OCI-LY3 (cell line): ENCODE measurements at regions not wholly inside any gene's neighbourhood (a gene's known extent, or its start where the extent isn't known, plus 50 kb on each side); places are given as distances from the start of the nearest gene placed in this dataset.

Experiments used
- H2AFZ ChIP-seq: fragments of 200-600, 300-600 bp; shearing (Covaris generic); 2 replicates; pipeline ENCODE4 v1.6.0; 2014; ENCODE audit warnings: antibody characterized with exemption, low read depth, low read length
- H3K27ac ChIP-seq: fragments of 200-600, 300-600 bp; sonication (generic); 2 replicates; pipeline ENCODE4 v1.5.1; 2014; ENCODE audit warnings: mild to moderate bottlenecking, low read length, moderate library complexity, mixed read lengths
- H3K27me3 ChIP-seq: fragments of 200-600, 300-600 bp; sonication (generic); 2 replicates; pipeline ENCODE4 v1.6.1; 2014; ENCODE audit warnings: low read depth, low read length, mixed read lengths
- H3K36me3 ChIP-seq: fragments of 200-600, 300-600 bp; sonication (generic); replicated peaks from 2 replicates; pipeline ENCODE3; 2014; ENCODE audit warnings: low read depth, low read length, mixed read lengths
- H3K4me1 ChIP-seq: fragments of 300-600, 200-600 bp; sonication (generic); 2 replicates; pipeline ENCODE4 v1.6.1; 2014; ENCODE audit warnings: low read length, mixed read lengths
- H3K4me2 ChIP-seq: fragments of 200-600, 300-600 bp; sonication (generic); 2 replicates; pipeline ENCODE4 v1.6.1; 2014; ENCODE audit warnings: low read length, mixed read lengths
- H3K4me3 ChIP-seq: fragments of 300-600, 200-600 bp; sonication (generic); 2 replicates; pipeline ENCODE4 v1.5.1; 2014; ENCODE audit warnings: antibody characterized with exemption, mild to moderate bottlenecking, low read length, moderate library complexity
- H3K79me2 ChIP-seq: fragments of 300-600, 200-600 bp; shearing (Covaris generic); 2 replicates; pipeline ENCODE4 v1.6.1; 2014; ENCODE audit warnings: mild to moderate bottlenecking, low read length, mixed read lengths
- H3K9ac ChIP-seq: fragments of 300-600, 200-600 bp; shearing (Covaris generic); 2 replicates; pipeline ENCODE4 v1.6.0; 2014; ENCODE audit warnings: mild to moderate bottlenecking, low read length, moderate library complexity
- H3K9me3 ChIP-seq: fragments of 200-600, 300-600 bp; shearing (Covaris generic); 2 replicates; pipeline ENCODE4 v1.6.1; 2014; ENCODE audit warnings: low read length, mixed read lengths; ENCODE audit not compliant: insufficient read depth
- H4K20me1 ChIP-seq: fragments of 200-600, 300-600 bp; sonication (generic); 2 replicates; pipeline ENCODE4 v1.6.1; 2016; ENCODE audit warnings: low read length, mixed read lengths; ENCODE audit not compliant: insufficient read depth
- CTCF ChIP-seq: fragments of 200-600, 300-600 bp; sonication (generic); IDR thresholded peaks from 2 replicates; pipeline ENCODE4 v1.5.1; 2014; ENCODE audit warnings: antibody characterized with exemption, low read length, low read depth
- EZH2phosphoT487 ChIP-seq: fragments of 200-600 bp; shearing (Covaris generic); IDR thresholded peaks from 2 replicates; pipeline ENCODE4 v1.6.1; 2018; ENCODE audit warnings: antibody characterized with exemption, mixed run types, low read depth

- Histone ChIP-seq H4K20me1 (no peaks in the 10 kb centered on the region), H3K79me2 (no peaks in the 10 kb centered on the region), H3K4me3 (no peak overlapping the region), H3K9me3 (no peaks in the 10 kb centered on the region), H3K9ac (no peak overlapping the region), H3K4me1 (no peaks in the 10 kb centered on the region), H3K27me3 (no peaks in the 10 kb centered on the region), H3K36me3 (no peaks in the 10 kb centered on the region), H2AFZ (no peak overlapping the region), H3K4me2 (no peak overlapping the region), H3K27ac (no peak overlapping the region)
- TF ChIP-seq EZH2phosphoT487 (no peak), CTCF (no peak)
These were observed 359.1 kb upstream of the CXorf51A start for GRCh38 chrX:147173594-147173993.

- H3K36me3 ChIP-seq: no peaks in the 10 kb centered on the region
- H3K9ac ChIP-seq: no peak overlapping the region
- no peaks in the 10 kb centered on the region for H3K9me3 ChIP-seq
- H3K27me3 ChIP-seq: no peaks in the 10 kb centered on the region
- TF ChIP-seq EZH2phosphoT487 (no peak), CTCF (no peak)
- no peaks in the 10 kb centered on the region for H3K4me1 ChIP-seq
- H4K20me1 ChIP-seq: no peaks in the 10 kb centered on the region
- no peak overlapping the region for H3K27ac ChIP-seq
- no peaks in the 10 kb centered on the region for H3K79me2 ChIP-seq
- H3K4me2 ChIP-seq: no peak overlapping the region
- H3K4me3 ChIP-seq: no peak overlapping the region
- H2AFZ ChIP-seq: no peak overlapping the region
These were observed 356.4 kb upstream of the CXorf51A start for GRCh38 chrX:147170993-147171392.
